Chondrocyte (in vitro differentiated cells): ENCODE measurements at regions not wholly inside any gene's neighbourhood (a gene's known extent, or its start where the extent isn't known, plus 50 kb on each side); places are given as distances from the start of the nearest gene placed in this dataset.

Source experiments
- DNase-seq: peaks from one replicate; pipeline ENCODE4 v3.0.0; 2021; ENCODE audit warnings: mixed read lengths, low spot score
- H3K27ac Mint-ChIP-seq: one replicate; pipeline ENCODE4 v1.8.0; 2021; ENCODE audit warnings: mild to moderate bottlenecking, moderate library complexity, mixed read lengths; ENCODE audit not compliant: unreplicated experiment
- H3K27me3 Mint-ChIP-seq: 2 replicates; pipeline ENCODE4 v1.8.0; 2021; ENCODE audit warnings: low read depth, mixed read lengths
- H3K36me3 Mint-ChIP-seq: 2 replicates; pipeline ENCODE4 v1.8.0; 2021; ENCODE audit warnings: low read depth, mixed read lengths
- H3K4me1 Mint-ChIP-seq: 2 replicates; pipeline ENCODE4 v1.8.0; 2021; ENCODE audit warnings: low read depth, mild to moderate bottlenecking, mixed read lengths
- H3K4me3 Mint-ChIP-seq: one replicate; pipeline ENCODE4 v1.8.0; 2021; ENCODE audit warnings: mild to moderate bottlenecking, moderate library complexity, mixed read lengths; ENCODE audit not compliant: unreplicated experiment
- H3K9me3 Mint-ChIP-seq: 2 replicates; pipeline ENCODE4 v1.8.0; 2021; ENCODE audit warnings: low read depth, mixed read lengths
- CTCF ChIP-seq: fragments of 200-600 bp; sonication (generic); IDR thresholded peaks from 2 replicates; pipeline ENCODE4 v1.5.0; 2021; ENCODE audit warnings: antibody characterized with exemption, mild to moderate bottlenecking, moderate library complexity

- Mint-ChIP-seq H3K9me3 (no peaks in the 10 kb centered on the region), H3K36me3 (no peaks in the 10 kb centered on the region), H3K4me3 (no peak overlapping the region), H3K4me1 (peaks cover 28% of the 10 kb centered on the region), H3K27ac (no peak overlapping the region), H3K27me3 (no peaks in the 10 kb centered on the region)
- TF ChIP-seq CTCF = no peak
- DNase-seq = no peak
Observed at GRCh38 chr1:104923075-104923474, 1173.4 kb downstream of the AMY1C start.

GRCh38 chr1:104929280-104929679, 1179.6 kb downstream of the AMY1C start:
- H3K27ac Mint-ChIP-seq = peak overlapping the region; percentile 43
- H3K4me1 Mint-ChIP-seq = peaks cover 21% of the 10 kb centered on the region
- TF ChIP-seq CTCF = no peak
- H3K27me3 Mint-ChIP-seq = no peaks in the 10 kb centered on the region
- peaks cover 5% of the 10 kb centered on the region for H3K36me3 Mint-ChIP-seq
- no peak for DNase-seq
- H3K9me3 Mint-ChIP-seq = peaks cover 14% of the 10 kb centered on the region
- no peak overlapping the region for H3K4me3 Mint-ChIP-seq

GRCh38 chr1:104932030-104932915, 1182.6 kb downstream of the AMY1C start:
- H3K27ac Mint-ChIP-seq = no peak overlapping the region
- no peak for TF ChIP-seq CTCF
- peaks cover 21% of the 10 kb centered on the region for H3K4me1 Mint-ChIP-seq
- no peaks in the 10 kb centered on the region for H3K27me3 Mint-ChIP-seq
- no peak overlapping the region for H3K4me3 Mint-ChIP-seq
- peak; percentile 55 for DNase-seq
- H3K36me3 Mint-ChIP-seq = peaks cover 5% of the 10 kb centered on the region
- peaks cover 14% of the 10 kb centered on the region for H3K9me3 Mint-ChIP-seq

GRCh38 chr1:104932949-104933679, 1183.4 kb downstream of the AMY1C start:
- Mint-ChIP-seq H3K27ac (no peak overlapping the region), H3K9me3 (peaks cover 17% of the 10 kb centered on the region), H3K4me1 (peaks cover 12% of the 10 kb centered on the region), H3K4me3 (no peak overlapping the region), H3K27me3 (no peaks in the 10 kb centered on the region), H3K36me3 (peaks cover 5% of the 10 kb centered on the region)
- TF ChIP-seq CTCF = no peak
- peak; percentile 58 for DNase-seq

- Mint-ChIP-seq H3K27ac (no peak overlapping the region), H3K9me3 (peaks cover 21% of the 10 kb centered on the region), H3K27me3 (no peaks in the 10 kb centered on the region), H3K36me3 (peaks cover 5% of the 10 kb centered on the region), H3K4me3 (no peak overlapping the region), H3K4me1 (peaks cover 7% of the 10 kb centered on the region)
- TF ChIP-seq CTCF = no peak
- DNase-seq = peak; percentile 83
Observed at GRCh38 chr1:104933846-104934245, 1184.1 kb downstream of the AMY1C start.
